Stomach (tissue), 8 donors: ENCODE measurements at regions not wholly inside any gene's neighbourhood (a gene's known extent, or its start where the extent isn't known, plus 50 kb on each side); places are given as distances from the start of the nearest gene placed in this dataset.

Source experiments
- DNase-seq, 2 donors: peaks; one replicate each; pipeline versions ENCODE4 v3.0.0 to v3.0.0-alpha.2; 2013 to 2019
- H3K27ac ChIP-seq, 5 donors: fragments of 200-600 bp in 4 of 5; sonication (generic) in 4 of 5; one replicate each; pipeline ENCODE4 v1.5.1; 2013 to 2019; ENCODE audit warnings: mild to moderate bottlenecking in 1 of 5, moderate library complexity in 1 of 5
- H3K27me3 ChIP-seq, 3 donors: fragments of 200-600 bp; sonication (generic); one replicate each; pipeline ENCODE4 v1.5.1; 2017 to 2019; ENCODE audit warnings: mixed run types in 1 of 3
- H3K36me3 ChIP-seq, 4 donors: fragments of 200-600 bp; sonication (generic); 1 replicate in 3 of 4; 2 replicates in 1 of 4; pipeline ENCODE4 v1.5.1; 2016 to 2019
- H3K4me1 ChIP-seq, 4 donors: fragments of 200-600 bp; sonication (generic); one replicate each; pipeline ENCODE4 v1.5.1; 2016 to 2019
- H3K4me3 ChIP-seq, 4 donors: fragments of 200-600 bp; sonication (generic) in 3 of 4; one replicate each; pipeline ENCODE4 v1.5.1; 2016 to 2019; ENCODE audit warnings: mild to moderate bottlenecking in 1 of 4
- H3K9me3 ChIP-seq, 4 donors: fragments of 200-600 bp; sonication (generic); one replicate each; pipeline ENCODE4 v1.5.1; 2016 to 2019
- CTCF ChIP-seq, 7 experiments: fragments of 450-650 bp in 4 of 7; fragments of 200-600 bp in 3 of 7; sonication (generic) in 3 of 7; IDR thresholded peaks; one replicate each; pipeline ENCODE4 v1.5.1; 2016 to 2019; ENCODE audit warnings: antibody characterized with exemption in 7 of 7, control low read depth in 2 of 7, mild to moderate bottlenecking in 1 of 7
- EP300 ChIP-seq: sonication (generic); formaldehyde crosslinking; IDR thresholded peaks from one replicate; pipeline ENCODE4 v1.6.1; 2017; ENCODE audit warnings: antibody characterized with exemption
- POLR2A ChIP-seq, 4 donors: fragments of 450-650 bp; IDR thresholded peaks; one replicate each; pipeline ENCODE4 v1.6.1; 2016; ENCODE audit warnings: antibody characterized with exemption in 4 of 4, control low read depth in 2 of 4, mild to moderate bottlenecking in 1 of 4, moderate library complexity in 1 of 4
- POLR2AphosphoS5 ChIP-seq, 3 donors: sonication (generic); formaldehyde crosslinking; IDR thresholded peaks; one replicate each; pipeline ENCODE4 v1.6.1; 2016; ENCODE audit warnings: antibody characterized with exemption in 3 of 3
- WGBS, 5 donors: extraction: QIAGEN DNeasy Blood & Tissue Kit in 3 of 5; methylation state at CpG; one replicate each; pipeline versions ENCODE4 v1.1.5 to v1.1.7; 2013 to 2018; 5-methylcytosine and 5-hydroxymethylcytosine counted together
- intact Hi-C: fragments of 100-400 bp; cut with DNase I; formaldehyde crosslinking; loops from one replicate; pipeline ENCODE4 v1.15.1; 2023; ENCODE audit warnings: low total_unique reads
- donor health status: healthy with polysubstance abuse.
- donor health status: Bipolar disorder and iron deficiency.
- donor health status: healthy.

GRCh38 chr4:167787231-167787630 lies 305.1 kb upstream of the ANXA10 start:
- Histone ChIP-seq H3K9me3 (no peaks in the 10 kb centered on the region), H3K27me3 (no peaks in the 10 kb centered on the region), H3K4me3 (no peak overlapping the region), H3K27ac (no peak overlapping the region), H3K4me1 (peaks cover 0 to 8% (median 0%) of the 10 kb centered on the region in 4 donors), H3K36me3 (no peaks in the 10 kb centered on the region)
- TF ChIP-seq EP300: no peak
- no peak for TF ChIP-seq POLR2AphosphoS5 (IDR thresholded peaks at IDR 0.05)
- TF ChIP-seq CTCF (IDR thresholded peaks at IDR 0.05): no peak
- TF ChIP-seq POLR2A (IDR thresholded peaks at IDR 0.05): no peak
- intact Hi-C loops: no loop called here
- DNase-seq: peak in 1 of 2 donors; percentile 4
- WGBS, 5 donors: 83 to 98% (median 94%) methylated on average over 1 of the region's 1 CpG

GRCh38 chr4:167802463-167803212 lies 289.7 kb upstream of the ANXA10 start:
- Histone ChIP-seq H3K27ac (no peak overlapping the region), H3K9me3 (no peaks in the 10 kb centered on the region), H3K27me3 (no peaks in the 10 kb centered on the region), H3K4me3 (no peak overlapping the region), H3K4me1 (no peaks in the 10 kb centered on the region), H3K36me3 (no peaks in the 10 kb centered on the region)
- no peak for DNase-seq
- intact Hi-C loops: no loop called here
- 79 to 88% (median 86%) methylated on average over 3 of the region's 3 CpGs for WGBS, 5 donors
- TF ChIP-seq CTCF (IDR thresholded peaks at IDR 0.05) (no peak), EP300 (no peak), POLR2A (IDR thresholded peaks at IDR 0.05) (no peak), POLR2AphosphoS5 (IDR thresholded peaks at IDR 0.05) (no peak)

DNA sequence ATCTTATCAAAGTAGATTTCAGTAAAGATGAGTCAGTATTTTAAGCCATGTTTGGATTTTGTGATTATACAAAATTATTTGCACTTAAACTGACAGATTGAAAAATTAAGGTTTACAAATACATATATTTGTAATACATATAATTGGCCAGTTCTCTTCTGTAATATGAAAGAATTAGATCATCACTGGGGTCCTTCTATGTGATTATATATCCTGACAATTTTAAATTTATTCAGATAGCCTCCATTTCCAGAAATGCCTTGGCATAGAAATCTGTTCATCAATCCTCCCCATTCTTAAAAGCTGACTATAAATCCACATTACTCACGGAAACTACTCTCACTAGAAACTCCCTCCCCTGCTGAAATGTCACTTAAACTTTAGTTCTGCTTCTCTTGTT lies 280.4 kb upstream of the ANXA10 start:
- peaks cover 0 to 11% (median 0%) of the 10 kb centered on the region in 4 donors for H3K9me3 ChIP-seq
- 44 to 71% (median 68%) methylated on average over 1 of the region's 1 CpG for WGBS, 5 donors
- TF ChIP-seq EP300: no peak
- no peak for TF ChIP-seq POLR2A (IDR thresholded peaks at IDR 0.05)
- no peak for TF ChIP-seq CTCF (IDR thresholded peaks at IDR 0.05)
- TF ChIP-seq POLR2AphosphoS5 (IDR thresholded peaks at IDR 0.05): no peak
- H3K27me3 ChIP-seq: no peaks in the 10 kb centered on the region
- no peak for DNase-seq
- intact Hi-C loops: no loop called here
- H3K27ac ChIP-seq: no peak overlapping the region
- H3K4me1 ChIP-seq: no peaks in the 10 kb centered on the region
- no peaks in the 10 kb centered on the region for H3K36me3 ChIP-seq
- no peak overlapping the region for H3K4me3 ChIP-seq

DNA sequence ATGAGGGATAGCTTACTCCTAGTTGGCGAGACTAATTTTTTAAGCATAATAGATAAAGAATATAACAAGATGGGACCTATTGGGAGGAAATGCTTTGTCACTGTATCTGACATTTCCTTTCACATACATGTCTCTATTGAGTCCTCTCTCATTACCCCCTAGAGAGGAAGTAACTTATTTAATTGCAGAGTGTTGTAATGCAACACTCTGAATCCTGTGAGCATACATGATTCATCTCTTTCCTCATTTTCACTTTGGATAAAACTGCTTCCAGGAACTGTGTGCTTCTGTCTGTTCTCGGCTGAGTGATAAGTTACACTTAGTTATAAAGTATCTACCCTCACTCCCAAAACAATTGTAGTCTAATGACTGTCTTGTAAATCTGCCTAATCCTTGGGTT lies 266.1 kb upstream of the ANXA10 start:
- H3K27me3 ChIP-seq: no peaks in the 10 kb centered on the region
- no peak overlapping the region for H3K27ac ChIP-seq
- 63 to 81% (median 75%) methylated on average over 2 of the region's 2 CpGs for WGBS, 5 donors

More for the DNA sequence above, 266.1 kb upstream of the ANXA10 start:
- DNase-seq: no peak
- Histone ChIP-seq H3K4me1 (no peaks in the 10 kb centered on the region), H3K36me3 (no peaks in the 10 kb centered on the region), H3K9me3 (no peaks in the 10 kb centered on the region), H3K4me3 (no peak overlapping the region)
- intact Hi-C loops: no loop called here
- TF ChIP-seq POLR2AphosphoS5 (IDR thresholded peaks at IDR 0.05) (no peak), POLR2A (IDR thresholded peaks at IDR 0.05) (no peak), CTCF (IDR thresholded peaks at IDR 0.05) (no peak), EP300 (no peak)
